Caco-2 (cell line): ENCODE measurements at regions not wholly inside any gene's neighbourhood (a gene's known extent, or its start where the extent isn't known, plus 50 kb on each side); places are given as distances from the start of the nearest gene placed in this dataset.

ENCODE experiments used
- BruUV-seq: library from RNA; stranded (reverse); fragments of 400-500 nt; replicated peaks from 2 replicates; lab custom pipeline; 2021; lab: Mats Ljungman, UMichigan
- CTCF ChIA-PET: fragments of 300-600 bp; sonication (Branson Sonifier 250); formaldehyde crosslinking; loops from one replicate; lab custom pipeline; 2022; ENCODE audit warnings: antibody characterized with exemption; lab: Charles Lee
- POLR2A ChIA-PET: fragments of 300-600 bp; sonication (Branson Sonifier 250); formaldehyde crosslinking; loops from one replicate; lab custom pipeline; 2022; ENCODE audit warnings: antibody characterized with exemption; lab: Charles Lee
- DNase-seq, 2 experiments: peaks; one replicate each; pipeline versions ENCODE4 v3.0.0 to v3.0.0-alpha.2; 2020 to 2022
- H3K27me3 ChIP-seq: replicated peaks from 2 replicates; pipeline ENCODE4 v1.6.0; 2011; ENCODE audit warnings: low read length; ENCODE audit not compliant: control insufficient read depth, insufficient read depth
- H3K36me3 ChIP-seq: 2 replicates; pipeline ENCODE4 v1.5.1; 2011; ENCODE audit warnings: low read length; ENCODE audit not compliant: control insufficient read depth, insufficient read depth
- H3K4me1 ChIP-seq: fragments of 250-450 bp; sonication (Bioruptor Pico); 2 replicates; pipeline ENCODE4 v1.5.1; 2020; ENCODE audit warnings: mild to moderate bottlenecking
- H3K4me3 ChIP-seq: 2 replicates; pipeline ENCODE4 v1.5.1; 2011; ENCODE audit warnings: low read depth, mild to moderate bottlenecking, control low read depth, low read length
- H3K9me3 ChIP-seq: fragments of 250-450 bp; sonication (Bioruptor Pico); 2 replicates; pipeline ENCODE4 v1.5.1; 2020; ENCODE audit warnings: mild to moderate bottlenecking, moderate library complexity
- H3K27ac Mint-ChIP-seq: one replicate; pipeline ENCODE4 v1.8.0; 2022; ENCODE audit warnings: mixed read lengths; ENCODE audit not compliant: unreplicated experiment
- H3K27me3 Mint-ChIP-seq: one replicate; pipeline ENCODE4 v1.8.0; 2022; ENCODE audit warnings: mixed read lengths; ENCODE audit not compliant: insufficient read depth, unreplicated experiment
- H3K36me3 Mint-ChIP-seq: one replicate; pipeline ENCODE4 v1.8.0; 2022; ENCODE audit warnings: mild to moderate bottlenecking, mixed read lengths; ENCODE audit not compliant: insufficient read depth, unreplicated experiment
- H3K4me1 Mint-ChIP-seq: one replicate; pipeline ENCODE4 v1.8.0; 2022; ENCODE audit warnings: low read depth, mixed read lengths; ENCODE audit not compliant: unreplicated experiment
- H3K4me3 Mint-ChIP-seq: one replicate; pipeline ENCODE4 v1.8.0; 2022; ENCODE audit warnings: mild to moderate bottlenecking, moderate library complexity, mixed read lengths; ENCODE audit not compliant: unreplicated experiment
- H3K9me3 Mint-ChIP-seq: one replicate; pipeline ENCODE4 v1.8.0; 2022; ENCODE audit warnings: mixed read lengths; ENCODE audit not compliant: unreplicated experiment
- CTCF ChIP-seq, 2 experiments: fragments of 200-600 bp in 1 of 2; IDR thresholded peaks; 1 replicate in 1 of 2; 2 replicates in 1 of 2; pipeline versions ENCODE4 v1.5.1 to v1.8.0; 2011 to 2022; ENCODE audit warnings: antibody characterized with exemption in 1 of 2, control low read depth in 1 of 2, inconsistent platforms in 1 of 2, low read depth in 1 of 2, low read length in 1 of 2, mild to moderate bottlenecking in 1 of 2, moderate library complexity in 1 of 2; ENCODE audit not compliant: insufficient read depth in 1 of 2, severe bottlenecking in 1 of 2, unreplicated experiment in 1 of 2
- intact Hi-C: fragments of 100-400 bp; cut with micrococcal nuclease; formaldehyde crosslinking; loops from one replicate; pipeline ENCODE4 v1.10.0; 2022; ENCODE audit not compliant: unreplicated experiment

- Mint-ChIP-seq H3K9me3 (no peaks in the 10 kb centered on the region), H3K4me3 (no peak overlapping the region), H3K27ac (no peak overlapping the region), H3K36me3 (no peaks in the 10 kb centered on the region), H3K4me1 (no peaks in the 10 kb centered on the region), H3K27me3 (peaks cover 7% of the 10 kb centered on the region)
- CTCF ChIA-PET, result no interaction called here
- POLR2A ChIA-PET, result no interaction called here
- Histone ChIP-seq H3K4me1 (no peaks in the 10 kb centered on the region), H3K36me3 (no peaks in the 10 kb centered on the region), H3K9me3 (no peaks in the 10 kb centered on the region), H3K4me3 (no peak overlapping the region), H3K27me3 (no peaks in the 10 kb centered on the region)
- TF ChIP-seq CTCF (IDR thresholded peaks at IDR 0.05; ENCODE audit: insufficient read depth in 1 of 2, low read depth in 1 of 2, low read length in 1 of 2, severe bottlenecking in 1 of 2, unreplicated experiment in 1 of 2), result no peak
- BruUV-seq, result no TSS peak
- intact Hi-C loops, result no loop called here
- no peak for DNase-seq
Observed at GRCh38 chr2:237193436-237193835, 107.7 kb downstream of the COPS8 start.

- no peaks in the 10 kb centered on the region for H3K36me3 Mint-ChIP-seq
- POLR2A ChIA-PET, result no interaction called here
- H3K36me3 ChIP-seq, result no peaks in the 10 kb centered on the region
- CTCF ChIA-PET, result no interaction called here
- H3K27me3 Mint-ChIP-seq, result peaks cover 7% of the 10 kb centered on the region
- no peaks in the 10 kb centered on the region for H3K4me1 ChIP-seq
- no TSS peak for BruUV-seq
- H3K4me1 Mint-ChIP-seq, result no peaks in the 10 kb centered on the region
- H3K4me3 ChIP-seq, result no peak overlapping the region
- H3K9me3 ChIP-seq, result no peaks in the 10 kb centered on the region
- no peak overlapping the region for H3K4me3 Mint-ChIP-seq
- no peak overlapping the region for H3K27ac Mint-ChIP-seq
- no peak for TF ChIP-seq CTCF (IDR thresholded peaks at IDR 0.05; ENCODE audit: insufficient read depth in 1 of 2, low read depth in 1 of 2, low read length in 1 of 2, severe bottlenecking in 1 of 2, unreplicated experiment in 1 of 2)
- intact Hi-C loops, result no loop called here
- H3K9me3 Mint-ChIP-seq, result no peaks in the 10 kb centered on the region
- no peak for DNase-seq
- H3K27me3 ChIP-seq, result no peaks in the 10 kb centered on the region
Observed at GRCh38 chr2:237194081-237194480, 108.4 kb downstream of the COPS8 start.

GRCh38 chr2:237194906-237195305 is 109.2 kb downstream of the COPS8 start:
- CTCF ChIA-PET, result no interaction called here
- H3K27me3 Mint-ChIP-seq, result peaks cover 7% of the 10 kb centered on the region
- Histone ChIP-seq H3K36me3 (no peaks in the 10 kb centered on the region), H3K27me3 (no peaks in the 10 kb centered on the region), H3K4me1 (no peaks in the 10 kb centered on the region), H3K4me3 (no peak overlapping the region), H3K9me3 (no peaks in the 10 kb centered on the region)
- H3K4me1 Mint-ChIP-seq, result no peaks in the 10 kb centered on the region
- no TSS peak for BruUV-seq
- H3K4me3 Mint-ChIP-seq, result no peak overlapping the region
- no peak for TF ChIP-seq CTCF (IDR thresholded peaks at IDR 0.05; ENCODE audit: insufficient read depth in 1 of 2, low read depth in 1 of 2, low read length in 1 of 2, severe bottlenecking in 1 of 2, unreplicated experiment in 1 of 2)
- H3K36me3 Mint-ChIP-seq, result no peaks in the 10 kb centered on the region
- H3K9me3 Mint-ChIP-seq, result no peaks in the 10 kb centered on the region
- H3K27ac Mint-ChIP-seq, result no peak overlapping the region
- no peak for DNase-seq
- POLR2A ChIA-PET, result no interaction called here
- intact Hi-C loops, result no loop called here
